ENCODE measurements at regions not wholly inside any gene's neighbourhood (a gene's known extent, or its start where the extent isn't known, plus 50 kb on each side); places are given as distances from the start of the nearest gene placed in this dataset.

GRCh38 chr10:8295311-8295710 is 240.8 kb downstream of the GATA3 start:
- DNase-seq (ENCODE audit: extremely low read depth, low read depth) = no peak
- no peak for TF ChIP-seq CTCF (IDR thresholded peaks at IDR 0.05; ENCODE audit: low read depth, low read length, missing control alignments)

GRCh38 chr10:8296090-8296733 is 241.7 kb downstream of the GATA3 start:
- TF ChIP-seq CTCF (IDR thresholded peaks at IDR 0.05; ENCODE audit: low read depth, low read length, missing control alignments) = no peak
- no peak for DNase-seq (ENCODE audit: extremely low read depth, low read depth)
- no peak overlapping the region for H3K4me3 ChIP-seq (replicated peaks; ENCODE audit: low read depth, low read length)

More at GRCh38 chr10:8295311-8295710, 240.8 kb downstream of the GATA3 start:
- H3K4me3 ChIP-seq (replicated peaks; ENCODE audit: low read depth, low read length) = no peak overlapping the region

GRCh38 chr10:8296734-8297101 is 242.2 kb downstream of the GATA3 start:
- H3K4me3 ChIP-seq (replicated peaks; ENCODE audit: low read depth, low read length) = no peak overlapping the region
- TF ChIP-seq CTCF (IDR thresholded peaks at IDR 0.05; ENCODE audit: low read depth, low read length, missing control alignments) = no peak
- DNase-seq (ENCODE audit: extremely low read depth, low read depth) = no peak

GRCh38 chr10:8297107-8297506 is 242.6 kb downstream of the GATA3 start:
- DNase-seq (ENCODE audit: extremely low read depth, low read depth) = no peak
- H3K4me3 ChIP-seq (replicated peaks; ENCODE audit: low read depth, low read length) = no peak overlapping the region
- no peak for TF ChIP-seq CTCF (IDR thresholded peaks at IDR 0.05; ENCODE audit: low read depth, low read length, missing control alignments)

GRCh38 chr10:8297959-8298358 is 243.5 kb downstream of the GATA3 start:
- H3K4me3 ChIP-seq (replicated peaks; ENCODE audit: low read depth, low read length) = no peak overlapping the region
- no peak for DNase-seq (ENCODE audit: extremely low read depth, low read depth)
- TF ChIP-seq CTCF (IDR thresholded peaks at IDR 0.05; ENCODE audit: low read depth, low read length, missing control alignments) = no peak

GRCh38 chr10:8298896-8299570 is 244.5 kb downstream of the GATA3 start:
- no peak for DNase-seq (ENCODE audit: extremely low read depth, low read depth)
- TF ChIP-seq CTCF (IDR thresholded peaks at IDR 0.05; ENCODE audit: low read depth, low read length, missing control alignments) = no peak
- H3K4me3 ChIP-seq (replicated peaks; ENCODE audit: low read depth, low read length) = no peak overlapping the region
